Gastrocnemius medialis (tissue), 4 donors: ENCODE measurements at regions not wholly inside any gene's neighbourhood (a gene's known extent, or its start where the extent isn't known, plus 50 kb on each side); places are given as distances from the start of the nearest gene placed in this dataset.

Source experiments
- ATAC-seq, 2 donors: fragments of 150-250 bp; one replicate each; pipeline ENCODE4 v1.9.1; 2016
- DNase-seq, 2 donors: peaks; one replicate each; pipeline ENCODE4 v3.0.0-alpha.2; 2019
- H3K27ac ChIP-seq, 4 donors: fragments of 200-600 bp; sonication (generic); 1 replicate in 1 of 4; 2 replicates in 3 of 4; pipeline ENCODE4 v1.5.1; 2016 to 2018; ENCODE audit warnings: mild to moderate bottlenecking in 2 of 4, moderate library complexity in 1 of 4
- H3K27me3 ChIP-seq, 3 donors: fragments of 200-600 bp; sonication (generic) in 2 of 3; 1 replicate in 1 of 3; 2 replicates in 2 of 3; pipeline versions ENCODE4 v1.5.1 to v1.6.0; 2016 to 2019; ENCODE audit warnings: mild to moderate bottlenecking in 1 of 3, moderate library complexity in 1 of 3
- H3K36me3 ChIP-seq, 2 donors: fragments of 200-600 bp; sonication (generic) in 1 of 2; one replicate each; pipeline ENCODE4 v1.5.1; 2017 to 2018
- H3K4me1 ChIP-seq, 2 donors: fragments of 200-600 bp; sonication (generic) in 1 of 2; one replicate each; pipeline ENCODE4 v1.5.1; 2016 to 2017; ENCODE audit warnings: mild to moderate bottlenecking in 2 of 2
- H3K4me3 ChIP-seq, 4 donors: fragments of 200-600 bp; sonication (generic) in 3 of 4; 1 replicate in 1 of 4; 2 replicates in 3 of 4; pipeline ENCODE4 v1.5.1; 2016 to 2019; ENCODE audit warnings: mild to moderate bottlenecking in 2 of 4
- H3K9me3 ChIP-seq, 3 donors: fragments of 200-600 bp; sonication (generic) in 2 of 3; 1 replicate in 1 of 3; 2 replicates in 2 of 3; pipeline ENCODE4 v1.5.1; 2016 to 2019
- CTCF ChIP-seq, 5 experiments: fragments of 450-650 bp in 3 of 5; fragments of 200-600 bp in 2 of 5; sonication (generic) in 2 of 5; IDR thresholded peaks in 4 of 5; conservative IDR thresholded peaks in 1 of 5; 1 replicate in 4 of 5; 2 replicates in 1 of 5; pipeline ENCODE4 v1.5.1; 2016 to 2019; ENCODE audit warnings: antibody characterized with exemption in 5 of 5, mild to moderate bottlenecking in 3 of 5, moderate library complexity in 3 of 5
- POLR2A ChIP-seq, 2 donors: fragments of 450-650 bp; IDR thresholded peaks; one replicate each; pipeline ENCODE4 v1.6.1; 2017; ENCODE audit warnings: antibody characterized with exemption in 2 of 2, mild to moderate bottlenecking in 2 of 2, moderate library complexity in 2 of 2
- in situ Hi-C, 4 donors: fragments of 200-750 bp; cut with MboI; loops; one replicate each; pipeline versions ENCODE4 v1.15.0 to v1.8.0; 2017; ENCODE audit warnings: low sequenced_read_pairs in 4 of 4
- intact Hi-C: fragments of 100-400 bp; cut with DNase I; formaldehyde crosslinking; loops from one replicate; pipeline ENCODE4 v1.15.1; 2023; ENCODE audit warnings: low total_unique reads

GRCh38 chr5:120240706-120241105, 223.4 kb upstream of the PRR16 start:
- in situ Hi-C loops (no loop called here), intact Hi-C loops (no loop called here)
- Histone ChIP-seq H3K4me3 (no peak overlapping the region), H3K4me1 (no peaks in the 10 kb centered on the region), H3K27ac (no peak overlapping the region), H3K27me3 (no peaks in the 10 kb centered on the region), H3K9me3 (no peaks in the 10 kb centered on the region), H3K36me3 (no peaks in the 10 kb centered on the region)
- no peak for DNase-seq
- ATAC-seq: no peak
- TF ChIP-seq CTCF (IDR thresholded peaks at IDR 0.05 in 4 of 5, conservative IDR thresholded peaks at IDR 0.05 in 1 of 5) (no peak), POLR2A (IDR thresholded peaks at IDR 0.05) (no peak)

- intact Hi-C loops: no loop called here
- DNase-seq: no peak
- Histone ChIP-seq H3K27me3 (no peaks in the 10 kb centered on the region), H3K36me3 (no peaks in the 10 kb centered on the region), H3K4me1 (no peaks in the 10 kb centered on the region), H3K4me3 (no peak overlapping the region), H3K27ac (no peak overlapping the region), H3K9me3 (no peaks in the 10 kb centered on the region)
- TF ChIP-seq CTCF (IDR thresholded peaks at IDR 0.05 in 4 of 5, conservative IDR thresholded peaks at IDR 0.05 in 1 of 5): no peak
- TF ChIP-seq POLR2A (IDR thresholded peaks at IDR 0.05): no peak
- in situ Hi-C loops: no loop called here
- ATAC-seq: no peak
Observed at GRCh38 chr5:120241400-120241799, 222.7 kb upstream of the PRR16 start.

GRCh38 chr5:120251898-120252297, 212.2 kb upstream of the PRR16 start:
- DNase-seq: no peak
- no peak for ATAC-seq
- H3K27ac ChIP-seq: no peak overlapping the region
- no peaks in the 10 kb centered on the region for H3K27me3 ChIP-seq
- H3K9me3 ChIP-seq: no peaks in the 10 kb centered on the region
- no peak overlapping the region for H3K4me3 ChIP-seq
- TF ChIP-seq POLR2A (IDR thresholded peaks at IDR 0.05): no peak
- TF ChIP-seq CTCF (IDR thresholded peaks at IDR 0.05 in 4 of 5, conservative IDR thresholded peaks at IDR 0.05 in 1 of 5): no peak
- no peaks in the 10 kb centered on the region for H3K36me3 ChIP-seq
- in situ Hi-C loops: no loop called here
- intact Hi-C loops: no loop called here
- no peaks in the 10 kb centered on the region for H3K4me1 ChIP-seq

- intact Hi-C loops (no loop called here), in situ Hi-C loops (no loop called here)
- H3K4me3 ChIP-seq: no peak overlapping the region
- no peak overlapping the region for H3K27ac ChIP-seq
- TF ChIP-seq CTCF (IDR thresholded peaks at IDR 0.05 in 4 of 5, conservative IDR thresholded peaks at IDR 0.05 in 1 of 5) (no peak), POLR2A (IDR thresholded peaks at IDR 0.05) (no peak)
- no peaks in the 10 kb centered on the region for H3K36me3 ChIP-seq
- H3K27me3 ChIP-seq: no peaks in the 10 kb centered on the region
- DNase-seq (no peak), ATAC-seq (no peak)
- no peaks in the 10 kb centered on the region for H3K9me3 ChIP-seq
- H3K4me1 ChIP-seq: no peaks in the 10 kb centered on the region
Observed at GRCh38 chr5:120252839-120253238, 211.3 kb upstream of the PRR16 start.

- H3K4me3 ChIP-seq: no peak overlapping the region
- no peaks in the 10 kb centered on the region for H3K9me3 ChIP-seq
- no peak overlapping the region for H3K27ac ChIP-seq
- DNase-seq (no peak), ATAC-seq (no peak)
- intact Hi-C loops: no loop called here
- H3K36me3 ChIP-seq: no peaks in the 10 kb centered on the region
- H3K27me3 ChIP-seq: no peaks in the 10 kb centered on the region
- no peaks in the 10 kb centered on the region for H3K4me1 ChIP-seq
- TF ChIP-seq CTCF (IDR thresholded peaks at IDR 0.05 in 4 of 5, conservative IDR thresholded peaks at IDR 0.05 in 1 of 5) (no peak), POLR2A (IDR thresholded peaks at IDR 0.05) (no peak)
- in situ Hi-C loops: no loop called here
Observed at GRCh38 chr5:120254385-120254784, 209.7 kb upstream of the PRR16 start.
